HepG2 (cell line): ENCODE measurements at regions not wholly inside any gene's neighbourhood (a gene's known extent, or its start where the extent isn't known, plus 50 kb on each side); places are given as distances from the start of the nearest gene placed in this dataset.

Experiments
- ATAC-seq: fragments of 200-7000 bp; cut with Tn5 transposase; 3 replicates; pipeline ENCODE4 v1.9.1; 2020; ENCODE audit warnings: mild to moderate bottlenecking, moderate library complexity
- BruUV-seq: library from RNA; stranded (reverse); fragments of 400-500 nt; replicated peaks from 2 replicates; lab custom pipeline; 2021; lab: Mats Ljungman, UMichigan
- CTCF ChIA-PET: fragments of 300-600 bp; formaldehyde crosslinking; extraction: SDS; loops from one replicate; lab custom pipeline; 2021; ENCODE audit warnings: low total read pairs, inconsistent platforms, low intra/inter-chr PET ratio; lab: Yijun Ruan, JAX
- POLR2A ChIA-PET: fragments of 350-600 bp; sonication (Branson Sonifier 250); formaldehyde crosslinking; loops from one replicate; lab custom pipeline; 2020; ENCODE audit warnings: antibody characterized with exemption, inconsistent platforms; lab: Yijun Ruan, JAX
- DNase-seq: peaks from one replicate; pipeline ENCODE4 v3.0.0-alpha.2; 2015; ENCODE audit warnings: low spot score
- FAIRE-seq: peaks from 3 replicates; lab custom pipeline; 2011; peaks lifted over from hg19 to GRCh38; lab: Jason Lieb, UNC
- H2AFZ ChIP-seq: one replicate; pipeline ENCODE4 v1.6.1; 2011; ENCODE audit warnings: low read length, inconsistent platforms
- H3K27ac ChIP-seq: fragments of 300-600 bp; 3 replicates; pipeline ENCODE4 v1.8.0; 2011; ENCODE audit warnings: mixed run types, mild to moderate bottlenecking, mixed read lengths, low read length, inconsistent platforms; ENCODE audit not compliant: insufficient read depth; ENCODE audit errors: extremely low read length
- H3K27me3 ChIP-seq, 2 experiments: fragments of 200-600 bp in 1 of 2; 2 replicates in 1 of 2; 3 replicates in 1 of 2; pipeline versions ENCODE4 v1.6.0 to v1.8.0; 2011; ENCODE audit warnings: low read length in 2 of 2, mild to moderate bottlenecking in 2 of 2, moderate library complexity in 2 of 2, inconsistent platforms in 1 of 2; ENCODE audit not compliant: insufficient read depth in 2 of 2, control insufficient read depth in 1 of 2
- H3K36me3 ChIP-seq, 2 experiments: fragments of 200-600 bp in 1 of 2; replicated peaks in 1 of 2; 2 replicates in 1 of 2; 3 replicates in 1 of 2; pipeline versions ENCODE4 v1.5.1 to v1.8.0; 2011; ENCODE audit warnings: low read length in 2 of 2, inconsistent platforms in 1 of 2; ENCODE audit not compliant: insufficient read depth in 2 of 2, control insufficient read depth in 1 of 2
- H3K4me1 ChIP-seq: 2 replicates; pipeline ENCODE4 v1.5.1; 2012; ENCODE audit warnings: low read length, inconsistent platforms; ENCODE audit not compliant: insufficient read depth
- H3K4me2 ChIP-seq: 2 replicates; pipeline ENCODE4 v1.6.0; 2011; ENCODE audit warnings: low read depth, low read length, inconsistent platforms
- H3K4me3 ChIP-seq, 3 experiments: fragments of 200-600 bp in 1 of 3; sonication (generic), shearing (Covaris generic) in 1 of 3; replicated peaks in 1 of 3; 2 replicates each; pipeline ENCODE4 v1.5.1; 2011 to 2016; ENCODE audit warnings: low read length in 3 of 3, inconsistent platforms in 2 of 3, low read depth in 2 of 3, mild to moderate bottlenecking in 2 of 3, control low read depth in 1 of 3, mixed read lengths in 1 of 3; ENCODE audit not compliant: insufficient read depth in 1 of 3
- H3K79me2 ChIP-seq: one replicate; pipeline ENCODE4 v1.6.1; 2011; ENCODE audit warnings: low read length, inconsistent platforms; ENCODE audit not compliant: insufficient read depth
- H3K9ac ChIP-seq: 2 replicates; pipeline ENCODE4 v1.6.0; 2011; ENCODE audit warnings: mild to moderate bottlenecking, low read depth, low read length, inconsistent platforms; ENCODE audit not compliant: insufficient read depth
- H3K9me3 ChIP-seq: 2 replicates; pipeline ENCODE4 v1.5.1; 2012; ENCODE audit warnings: mild to moderate bottlenecking, low read length
- H4K20me1 ChIP-seq: 2 replicates; pipeline ENCODE4 v1.6.0; 2011; ENCODE audit warnings: inconsistent platforms, mild to moderate bottlenecking, low read length, moderate library complexity; ENCODE audit not compliant: insufficient read depth
- CHD4 ChIP-seq: fragments of 200-600 bp; sonication (generic); IDR thresholded peaks from 2 replicates; pipeline ENCODE4 v1.7.0; 2017; ENCODE audit warnings: mild to moderate bottlenecking, low read length, borderline replicate concordance
- ELF1 ChIP-seq: sonication (generic); formaldehyde crosslinking; IDR thresholded peaks from 2 replicates; pipeline ENCODE4 v1.4.0; 2020; ENCODE audit warnings: missing genetic modification reagents
- GATA4 ChIP-seq: sonication (generic); IDR thresholded peaks from 2 replicates; pipeline ENCODE4 v1.6.1; 2016; ENCODE audit warnings: antibody characterized with exemption, low read depth, borderline replicate concordance
- IRF2 ChIP-seq: IDR thresholded peaks from 2 replicates; pipeline ENCODE4 v1.6.1; 2018; ENCODE audit warnings: missing genetic modification reagents, missing compliant biosample characterization
- KLF15 ChIP-seq: sonication (generic); formaldehyde crosslinking; IDR thresholded peaks from 2 replicates; pipeline ENCODE4 v1.8.1; 2023; ENCODE audit warnings: borderline replicate concordance, mild to moderate bottlenecking, inconsistent platforms, missing genetic modification reagents, mixed read lengths
- NFIB ChIP-seq: sonication (generic); formaldehyde crosslinking; IDR thresholded peaks from 2 replicates; pipeline ENCODE4 v1.9.0; 2021; ENCODE audit warnings: missing genetic modification reagents, mild to moderate bottlenecking, borderline replicate concordance
- PCBP1 ChIP-seq: fragments of 200-400 bp; formaldehyde crosslinking; IDR thresholded peaks from 2 replicates; pipeline ENCODE4 v1.6.1; 2017; ENCODE audit warnings: mild to moderate bottlenecking, low read depth, low read length, borderline replicate concordance
- POLR2G ChIP-seq: fragments of 200-400 bp; formaldehyde crosslinking; IDR thresholded peaks from 2 replicates; pipeline ENCODE4 v1.6.1; 2018; ENCODE audit warnings: mild to moderate bottlenecking, low read depth, low read length, moderate library complexity
- REL ChIP-seq: sonication (generic); formaldehyde crosslinking; conservative IDR thresholded peaks from 2 replicates; pipeline ENCODE4 v1.8.0; 2022; ENCODE audit warnings: mild to moderate bottlenecking, missing genetic modification reagents, moderate library complexity
- REPIN1 ChIP-seq: sonication (generic); formaldehyde crosslinking; IDR thresholded peaks from 2 replicates; pipeline ENCODE4 v1.8.0; 2022; ENCODE audit warnings: missing genetic modification reagents, low read depth, mild to moderate bottlenecking, borderline replicate concordance
- SATB2 ChIP-seq: sonication (generic); formaldehyde crosslinking; IDR thresholded peaks from 2 replicates; pipeline ENCODE4 v1.5.0; 2020; ENCODE audit warnings: missing genetic modification reagents
- THAP11 ChIP-seq: IDR thresholded peaks from 2 replicates; pipeline ENCODE4 v1.6.1; 2016; ENCODE audit warnings: missing biosample characterization, missing genetic modification reagents
- ZBTB1 ChIP-seq: sonication (generic); formaldehyde crosslinking; IDR thresholded peaks from 2 replicates; pipeline ENCODE4 v1.4.0; 2020; ENCODE audit warnings: missing genetic modification reagents, borderline replicate concordance
- ZNF235 ChIP-seq: sonication (generic); formaldehyde crosslinking; IDR thresholded peaks from 2 replicates; pipeline ENCODE4 v1.8.1; 2023; ENCODE audit warnings: mild to moderate bottlenecking, missing genetic modification reagents, borderline replicate concordance
- ZNF24 ChIP-seq: fragments of 450-650 bp; IDR thresholded peaks from 2 replicates; pipeline ENCODE4 v1.6.1; 2017; ENCODE audit warnings: antibody characterized with exemption, mild to moderate bottlenecking
- ZNF329 ChIP-seq: sonication (generic); formaldehyde crosslinking; IDR thresholded peaks from 2 replicates; pipeline ENCODE4 v1.9.0; 2021; ENCODE audit warnings: low read depth, mild to moderate bottlenecking, missing genetic modification reagents
- ZNF501 ChIP-seq: sonication (generic); formaldehyde crosslinking; IDR thresholded peaks from 2 replicates; pipeline ENCODE4 v1.5.1; 2020; ENCODE audit warnings: mild to moderate bottlenecking, moderate library complexity, missing genetic modification reagents
- ZNF629 ChIP-seq: sonication (generic); formaldehyde crosslinking; conservative IDR thresholded peaks from 2 replicates; pipeline ENCODE4 v1.5.0; 2020; ENCODE audit warnings: missing genetic modification reagents
- ZNF691 ChIP-seq: sonication (generic); formaldehyde crosslinking; IDR thresholded peaks from 2 replicates; pipeline ENCODE4 v1.4.0; 2020; ENCODE audit warnings: missing genetic modification reagents, low read depth, mild to moderate bottlenecking, borderline replicate concordance
- WGBS: methylation state at CpG from one replicate; pipeline ENCODE4 v1.1.6; 2017; ENCODE audit warnings: low lambda C conversion rate; 5-methylcytosine and 5-hydroxymethylcytosine counted together
- in situ Hi-C: cut with HindIII; loops from 2 replicates; pipeline ENCODE4 v1.10.0; 2017; ENCODE audit warnings: low pct_unique_long_range_greater_than_20kb; ENCODE audit not compliant: extremely low pct_ligation_motif_present
- intact Hi-C: fragments of 100-400 bp; cut with micrococcal nuclease; formaldehyde crosslinking; loops from one replicate; pipeline ENCODE4 v1.10.0; 2022; ENCODE audit not compliant: unreplicated experiment
- TF ChIP-seq, protein P1 (sequence below): sonication (generic); formaldehyde crosslinking; IDR thresholded peaks from 2 replicates; pipeline ENCODE4 v1.4.0; 2020; ENCODE audit warnings: mild to moderate bottlenecking, missing genetic modification reagents

DNA sequence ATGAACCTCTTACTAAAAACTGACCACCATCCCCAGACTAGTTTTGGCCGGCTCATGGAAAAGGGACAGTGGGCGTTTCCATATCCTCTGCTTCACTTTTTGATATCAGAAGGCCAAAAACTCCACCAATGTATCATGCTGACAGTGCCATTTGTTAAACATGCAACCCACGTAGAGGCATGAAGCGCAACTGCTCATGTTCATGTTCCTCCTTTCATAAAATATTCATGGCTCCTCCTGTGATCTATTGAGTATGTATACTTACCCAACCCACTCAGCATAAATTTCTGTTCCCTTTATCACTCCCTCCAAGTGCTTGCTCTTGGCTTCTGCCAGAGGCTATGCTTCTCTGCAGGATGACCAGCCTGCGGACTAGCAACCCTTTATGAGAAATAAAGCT, 58.7 kb upstream of the TGFBR2 start:
- H3K4me2 ChIP-seq, result no peak overlapping the region
- DNase-seq (no peak), ATAC-seq (no peak), FAIRE-seq (no peak)
- intact Hi-C loops (no loop called here), in situ Hi-C loops (no loop called here)
- H3K79me2 ChIP-seq, result no peaks in the 10 kb centered on the region
- POLR2A ChIA-PET, result interaction anchor here (0.7 kb wide), 1 partner anchor 528 kb away, joined by 3 read pairs; no protein-coding TSS in a partner anchor
- H3K9ac ChIP-seq, result no peak overlapping the region
- no peaks in the 10 kb centered on the region for H3K9me3 ChIP-seq
- H3K27me3 ChIP-seq, result no peaks in the 10 kb centered on the region
- whole genome bisulfite sequencing, result 94% methylated on average over 5 of the region's 5 CpGs
- no TSS peak for BruUV-seq
- CTCF ChIA-PET, result no interaction called here
- no peak for TF ChIP-seq ZBTB1 (CRISPR knock-in tag)
- no peak for TF ChIP-seq ZNF691
- TF ChIP-seq, protein P1, sequence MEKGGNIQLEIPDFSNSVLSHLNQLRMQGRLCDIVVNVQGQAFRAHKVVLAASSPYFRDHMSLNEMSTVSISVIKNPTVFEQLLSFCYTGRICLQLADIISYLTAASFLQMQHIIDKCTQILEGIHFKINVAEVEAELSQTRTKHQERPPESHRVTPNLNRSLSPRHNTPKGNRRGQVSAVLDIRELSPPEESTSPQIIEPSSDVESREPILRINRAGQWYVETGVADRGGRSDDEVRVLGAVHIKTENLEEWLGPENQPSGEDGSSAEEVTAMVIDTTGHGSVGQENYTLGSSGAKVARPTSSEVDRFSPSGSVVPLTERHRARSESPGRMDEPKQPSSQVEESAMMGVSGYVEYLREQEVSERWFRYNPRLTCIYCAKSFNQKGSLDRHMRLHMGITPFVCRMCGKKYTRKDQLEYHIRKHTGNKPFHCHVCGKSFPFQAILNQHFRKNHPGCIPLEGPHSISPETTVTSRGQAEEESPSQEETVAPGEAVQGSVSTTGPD, result no peak
- TF ChIP-seq ZNF501 (CRISPR knock-in tag), result no peak
- no peak for TF ChIP-seq GATA4
- TF ChIP-seq CHD4, result no peak
- no peak for TF ChIP-seq ZNF629
- no peak for TF ChIP-seq ZNF24
- no peak for TF ChIP-seq ZNF235 (CRISPR knock-in tag)
- TF ChIP-seq REL (CRISPR knock-in tag), result no peak
- TF ChIP-seq SATB2 (CRISPR knock-in tag), result no peak
- no peak for TF ChIP-seq ELF1 (CRISPR knock-in tag)
- no peak for TF ChIP-seq IRF2 (CRISPR knock-in tag)
- TF ChIP-seq ZNF329, result no peak
- no peak for TF ChIP-seq NFIB (CRISPR knock-in tag)
- no peak for TF ChIP-seq POLR2G
- no peak for TF ChIP-seq REPIN1 (CRISPR knock-in tag)
- no peak for TF ChIP-seq KLF15 (CRISPR knock-in tag)
- TF ChIP-seq PCBP1, result no peak
- TF ChIP-seq THAP11 (CRISPR knock-in tag), result no peak
- TF ChIP-seq, all 625 proteins: peak for 0
- H3K4me3 ChIP-seq, result no peak overlapping the region
- no peak overlapping the region for H2AFZ ChIP-seq
- no peaks in the 10 kb centered on the region for H3K36me3 ChIP-seq
- H4K20me1 ChIP-seq, result no peaks in the 10 kb centered on the region
- H3K27ac ChIP-seq, result no peak overlapping the region
- peaks cover 26% of the 10 kb centered on the region for H3K4me1 ChIP-seq
